Neural cell (in vitro differentiated cells): ENCODE measurements at regions not wholly inside any gene's neighbourhood (a gene's known extent, or its start where the extent isn't known, plus 50 kb on each side); places are given as distances from the start of the nearest gene placed in this dataset.

ENCODE experiments used
- H2AFZ ChIP-seq: fragments of 200-600, 300-800 bp; sonication (generic), shearing (Covaris generic); 2 replicates; pipeline ENCODE4 v1.6.0; 2014; ENCODE audit warnings: low read depth, mild to moderate bottlenecking, antibody characterized with exemption, low read length, moderate library complexity
- H3F3A ChIP-seq: fragments of 200-600 bp; shearing (Covaris generic); 2 replicates; pipeline ENCODE4 v1.6.1; 2016; ENCODE audit warnings: mild to moderate bottlenecking, moderate library complexity, mixed read lengths, antibody characterized with exemption, low read length; ENCODE audit not compliant: insufficient read depth, poor library complexity, severe bottlenecking
- H3K27ac ChIP-seq: fragments of 200-600, 300-800 bp; sonication (generic), shearing (Covaris generic); 2 replicates; pipeline ENCODE4 v1.5.1; 2014; ENCODE audit warnings: mild to moderate bottlenecking, low read length, moderate library complexity
- H3K27me3 ChIP-seq: fragments of 300-800, 200-600 bp; sonication (generic), shearing (Covaris generic); 2 replicates; pipeline ENCODE4 v1.6.0; 2014; ENCODE audit warnings: mild to moderate bottlenecking, low read depth, low read length, moderate library complexity; ENCODE audit not compliant: insufficient read depth
- H3K36me3 ChIP-seq: fragments of 300-800, 200-600 bp; sonication (generic), shearing (Covaris generic); 2 replicates; pipeline ENCODE4 v1.5.1; 2014; ENCODE audit warnings: mild to moderate bottlenecking, antibody characterized with exemption, low read length, moderate library complexity; ENCODE audit not compliant: insufficient read depth
- H3K4me2 ChIP-seq: fragments of 300-800, 200-600 bp; sonication (generic), shearing (Covaris generic); 2 replicates; pipeline ENCODE4 v1.6.0; 2014; ENCODE audit warnings: mild to moderate bottlenecking, low read length
- H3K4me3 ChIP-seq: fragments of 300-800, 200-600 bp; sonication (generic), shearing (Covaris generic); 2 replicates; pipeline ENCODE4 v1.5.1; 2014; ENCODE audit warnings: mild to moderate bottlenecking, low read length, moderate library complexity
- H3K79me2 ChIP-seq: fragments of 200-600 bp; shearing (Covaris generic); replicated peaks from 2 replicates; pipeline ENCODE4 v1.6.0; 2014; ENCODE audit warnings: mild to moderate bottlenecking, low read length, moderate library complexity; ENCODE audit not compliant: insufficient read depth
- H3K9ac ChIP-seq: fragments of 300-800, 200-600 bp; sonication (generic), shearing (Covaris generic); 2 replicates; pipeline ENCODE4 v1.6.1; 2016; ENCODE audit warnings: mild to moderate bottlenecking, low read length, mixed read lengths
- H3K9me2 ChIP-seq: fragments of 200-600 bp; shearing (Covaris generic); 2 replicates; pipeline ENCODE4 v1.6.1; 2016; ENCODE audit warnings: mild to moderate bottlenecking, low read length, mixed read lengths; ENCODE audit not compliant: insufficient read depth
- H3K9me3 ChIP-seq: fragments of 200-600, 300-800 bp; sonication (generic), shearing (Covaris generic); 2 replicates; pipeline ENCODE4 v1.6.1; 2016; ENCODE audit warnings: mild to moderate bottlenecking, mixed run types, low read length, moderate library complexity, mixed read lengths
- H4K20me1 ChIP-seq: fragments of 200-600 bp; shearing (Covaris generic); 2 replicates; pipeline ENCODE4 v1.6.1; 2016; ENCODE audit warnings: mild to moderate bottlenecking, mixed run types; ENCODE audit not compliant: insufficient read depth
- EP300 ChIP-seq: fragments of 450-650 bp; conservative IDR thresholded peaks from 2 replicates; pipeline ENCODE4 v1.6.1; 2014; ENCODE audit warnings: antibody characterized with exemption, mild to moderate bottlenecking, moderate library complexity; ENCODE audit not compliant: poor library complexity, severe bottlenecking
- EZH2 ChIP-seq: fragments of 200-600, 300-800 bp; shearing (Covaris generic), sonication (generic); IDR thresholded peaks from 2 replicates; pipeline ENCODE4 v1.6.1; 2014; ENCODE audit warnings: antibody characterized with exemption, low read length, borderline replicate concordance, mild to moderate bottlenecking; ENCODE audit not compliant: insufficient read depth, poor library complexity, severe bottlenecking
- MXI1 ChIP-seq: fragments of 450-650 bp; conservative IDR thresholded peaks from 2 replicates; pipeline ENCODE4 v1.6.1; 2014; ENCODE audit warnings: antibody characterized with exemption, mild to moderate bottlenecking; ENCODE audit not compliant: poor library complexity, severe bottlenecking
- POLR2AphosphoS5 ChIP-seq: IDR thresholded peaks from 2 replicates; pipeline ENCODE4 v1.6.1; 2012
- RAD21 ChIP-seq: fragments of 450-650 bp; conservative IDR thresholded peaks from 2 replicates; pipeline ENCODE4 v1.6.1; 2014; ENCODE audit warnings: antibody characterized with exemption, mild to moderate bottlenecking, moderate library complexity
- REST ChIP-seq: IDR thresholded peaks from 2 replicates; pipeline ENCODE4 v1.6.1; 2012; ENCODE audit warnings: borderline replicate concordance
- SMC3 ChIP-seq: fragments of 450-650 bp; conservative IDR thresholded peaks from 2 replicates; pipeline ENCODE4 v1.6.1; 2014; ENCODE audit warnings: antibody characterized with exemption, mild to moderate bottlenecking, moderate library complexity; ENCODE audit not compliant: poor library complexity
- TAF1 ChIP-seq: IDR thresholded peaks from 2 replicates; pipeline ENCODE4 v1.6.1; 2012; ENCODE audit warnings: low read depth
- TF ChIP-seq, protein P1 (sequence below): fragments of 450-650 bp; IDR thresholded peaks from 2 replicates; pipeline ENCODE4 v1.5.1; 2014; ENCODE audit warnings: antibody characterized with exemption, mild to moderate bottlenecking, moderate library complexity; ENCODE audit not compliant: poor library complexity, severe bottlenecking

DNA sequence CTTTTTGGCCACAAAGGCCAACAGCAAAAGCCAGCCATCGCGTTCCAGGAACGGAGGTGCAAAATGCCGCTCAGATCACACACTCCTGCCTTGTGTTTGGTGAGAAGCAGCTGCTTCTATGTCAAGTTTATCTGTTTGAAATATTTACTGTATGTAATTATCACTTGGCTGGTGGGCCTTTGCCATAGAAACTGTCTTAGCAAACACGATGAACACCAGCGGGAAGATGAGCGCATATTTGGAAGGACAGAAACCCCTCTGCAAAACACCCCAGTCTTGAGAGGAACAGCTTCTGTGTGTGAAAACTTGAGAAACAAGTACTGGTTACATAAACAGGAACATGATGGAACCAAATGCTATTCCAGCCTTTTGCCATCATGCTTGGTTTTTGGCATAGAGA is 59.7 kb downstream of the SCG2 start:
- Histone ChIP-seq H2AFZ (no peak overlapping the region), H4K20me1 (no peaks in the 10 kb centered on the region), H3F3A (no peaks in the 10 kb centered on the region), H3K27ac (no peak overlapping the region), H3K79me2 (no peaks in the 10 kb centered on the region), H3K4me2 (no peak overlapping the region), H3K9ac (no peak overlapping the region), H3K9me3 (no peaks in the 10 kb centered on the region), H3K4me3 (no peak overlapping the region), H3K9me2 (no peaks in the 10 kb centered on the region), H3K27me3 (no peaks in the 10 kb centered on the region), H3K36me3 (no peaks in the 10 kb centered on the region)
- no peak for TF ChIP-seq SMC3
- TF ChIP-seq RAD21, result no peak
- TF ChIP-seq MXI1, result no peak
- no peak for TF ChIP-seq POLR2AphosphoS5
- TF ChIP-seq REST, result no peak
- TF ChIP-seq, protein P1, sequence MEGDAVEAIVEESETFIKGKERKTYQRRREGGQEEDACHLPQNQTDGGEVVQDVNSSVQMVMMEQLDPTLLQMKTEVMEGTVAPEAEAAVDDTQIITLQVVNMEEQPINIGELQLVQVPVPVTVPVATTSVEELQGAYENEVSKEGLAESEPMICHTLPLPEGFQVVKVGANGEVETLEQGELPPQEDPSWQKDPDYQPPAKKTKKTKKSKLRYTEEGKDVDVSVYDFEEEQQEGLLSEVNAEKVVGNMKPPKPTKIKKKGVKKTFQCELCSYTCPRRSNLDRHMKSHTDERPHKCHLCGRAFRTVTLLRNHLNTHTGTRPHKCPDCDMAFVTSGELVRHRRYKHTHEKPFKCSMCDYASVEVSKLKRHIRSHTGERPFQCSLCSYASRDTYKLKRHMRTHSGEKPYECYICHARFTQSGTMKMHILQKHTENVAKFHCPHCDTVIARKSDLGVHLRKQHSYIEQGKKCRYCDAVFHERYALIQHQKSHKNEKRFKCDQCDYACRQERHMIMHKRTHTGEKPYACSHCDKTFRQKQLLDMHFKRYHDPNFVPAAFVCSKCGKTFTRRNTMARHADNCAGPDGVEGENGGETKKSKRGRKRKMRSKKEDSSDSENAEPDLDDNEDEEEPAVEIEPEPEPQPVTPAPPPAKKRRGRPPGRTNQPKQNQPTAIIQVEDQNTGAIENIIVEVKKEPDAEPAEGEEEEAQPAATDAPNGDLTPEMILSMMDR, result no peak

DNA sequence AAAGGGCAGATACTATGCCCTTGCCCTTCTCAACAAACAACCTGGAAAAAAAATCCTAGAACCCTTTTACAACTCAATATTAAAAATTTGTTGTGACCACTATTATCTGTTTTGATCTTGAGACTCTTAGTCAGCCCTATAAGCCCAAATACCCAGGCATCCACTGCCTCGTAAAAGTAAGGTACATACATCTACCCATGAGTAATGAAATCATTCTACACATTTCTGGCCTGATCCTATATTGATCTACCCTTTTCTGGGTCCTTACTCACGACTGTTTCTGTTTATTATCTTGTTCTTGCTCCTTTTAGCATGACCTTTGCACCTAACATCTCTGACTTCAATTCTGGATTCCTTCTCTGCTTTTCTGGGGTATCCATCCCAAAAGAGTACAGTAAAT is 56.8 kb downstream of the SCG2 start:
- Histone ChIP-seq H3K9ac (no peak overlapping the region), H3K27ac (no peak overlapping the region), H3K9me2 (no peaks in the 10 kb centered on the region), H3K79me2 (no peaks in the 10 kb centered on the region), H3K4me2 (no peak overlapping the region), H2AFZ (no peak overlapping the region), H4K20me1 (no peaks in the 10 kb centered on the region), H3K4me3 (no peak overlapping the region), H3K36me3 (no peaks in the 10 kb centered on the region), H3K9me3 (no peaks in the 10 kb centered on the region), H3F3A (no peaks in the 10 kb centered on the region), H3K27me3 (no peaks in the 10 kb centered on the region)
- TF ChIP-seq RAD21, result no peak
- TF ChIP-seq TAF1, result no peak
- no peak for TF ChIP-seq REST
- TF ChIP-seq EZH2, result no peak
- no peak for TF ChIP-seq SMC3
- TF ChIP-seq, protein P1, result no peak
- TF ChIP-seq MXI1, result no peak
- no peak for TF ChIP-seq EP300
- no peak for TF ChIP-seq POLR2AphosphoS5
